HuH-7.5 (cell line): ENCODE measurements at regions not wholly inside any gene's neighbourhood (a gene's known extent, or its start where the extent isn't known, plus 50 kb on each side); places are given as distances from the start of the nearest gene placed in this dataset.
"Not testable (repeated sequence)": the region's sequence is repeated elsewhere in the genome, so short reads cannot be mapped to it uniquely, and the experiment has no call there.

Source experiments
- DNase-seq: peaks from one replicate; pipeline ENCODE4 v3.0.0; 2011; ENCODE audit warnings: low spot score

DNA sequence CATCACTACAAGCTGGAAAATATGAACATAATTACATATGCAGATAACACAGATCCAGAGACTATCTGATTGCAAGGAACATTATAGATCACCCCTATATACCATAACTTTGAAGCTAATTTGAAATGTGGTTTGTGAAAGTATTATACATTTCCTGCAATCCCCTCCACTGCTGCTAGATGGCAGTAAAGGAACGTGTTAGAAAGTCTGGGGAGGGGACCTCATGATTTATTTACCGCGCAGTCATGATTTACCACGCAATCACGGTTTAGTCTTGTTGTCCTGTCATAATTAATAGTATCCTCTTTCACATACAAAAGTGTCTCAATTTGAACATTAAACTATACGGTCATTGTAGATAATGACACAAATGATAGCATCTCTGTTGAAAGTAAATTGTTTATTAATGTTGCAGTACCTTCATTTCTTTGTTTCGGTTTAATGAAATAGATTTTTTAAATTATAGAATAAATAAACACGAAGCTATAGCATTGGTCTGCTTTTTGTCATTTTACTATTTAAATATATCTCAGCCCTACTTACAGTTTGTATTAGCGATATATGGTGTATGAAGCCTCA, 145.3 kb upstream of the PRSS1 start:
- DNase-seq = peak; percentile 13

DNA sequence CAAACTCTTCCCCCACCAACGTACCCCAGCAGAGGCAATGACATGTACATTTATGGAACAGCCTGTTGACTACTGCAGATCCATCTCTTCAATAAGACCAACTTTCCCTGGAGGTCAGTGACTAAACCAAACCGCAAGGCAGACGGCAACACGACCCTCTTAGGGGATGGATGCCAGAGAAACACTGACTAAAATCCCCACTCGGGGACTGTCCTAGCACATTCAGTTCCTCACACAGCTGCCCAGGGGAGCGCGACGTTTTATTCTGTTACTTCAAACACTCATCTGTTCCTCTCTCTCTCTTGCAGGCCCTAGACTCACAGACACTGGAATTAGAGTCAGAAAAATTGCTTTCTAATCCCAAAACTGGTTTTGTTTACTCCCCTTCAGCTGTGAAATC, 146.5 kb upstream of the PRSS1 start:
- no peak for DNase-seq

DNA sequence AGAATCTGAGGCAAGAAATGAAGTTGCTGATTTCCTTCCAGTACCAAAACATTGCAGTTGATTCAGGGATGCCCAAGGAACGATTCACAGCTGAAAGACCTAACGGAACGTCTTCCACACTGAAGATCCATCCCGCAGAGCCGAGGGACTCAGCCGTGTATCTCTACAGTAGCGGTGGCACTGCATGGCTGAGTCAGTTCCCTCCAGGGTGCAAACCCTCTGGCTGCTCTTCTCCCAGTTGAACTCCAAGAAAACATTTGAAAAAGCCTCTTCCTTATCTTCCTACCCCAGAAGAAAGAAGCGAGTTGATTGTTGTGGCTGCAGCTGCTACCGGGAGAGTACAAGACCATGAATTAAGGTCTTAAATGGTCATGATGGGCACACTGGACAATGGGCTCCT, 147.1 kb upstream of the PRSS1 start:
- no peak for DNase-seq

DNA sequence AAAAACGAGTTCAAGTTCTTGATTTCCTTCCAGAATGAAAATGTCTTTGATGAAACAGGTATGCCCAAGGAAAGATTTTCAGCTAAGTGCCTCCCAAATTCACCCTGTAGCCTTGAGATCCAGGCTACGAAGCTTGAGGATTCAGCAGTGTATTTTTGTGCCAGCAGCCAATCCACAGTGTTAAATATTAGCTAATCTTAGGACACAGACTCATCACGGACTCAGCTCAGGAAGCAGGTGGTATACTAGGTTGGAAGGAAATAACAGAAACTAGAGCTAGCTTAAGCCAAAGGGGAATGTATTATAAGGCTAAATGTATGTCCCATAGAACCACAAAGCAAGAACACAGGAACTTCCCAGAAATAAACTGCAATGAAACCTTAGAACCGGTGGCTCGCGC, 151.0 kb upstream of the PRSS1 start:
- DNase-seq = no peak

DNA sequence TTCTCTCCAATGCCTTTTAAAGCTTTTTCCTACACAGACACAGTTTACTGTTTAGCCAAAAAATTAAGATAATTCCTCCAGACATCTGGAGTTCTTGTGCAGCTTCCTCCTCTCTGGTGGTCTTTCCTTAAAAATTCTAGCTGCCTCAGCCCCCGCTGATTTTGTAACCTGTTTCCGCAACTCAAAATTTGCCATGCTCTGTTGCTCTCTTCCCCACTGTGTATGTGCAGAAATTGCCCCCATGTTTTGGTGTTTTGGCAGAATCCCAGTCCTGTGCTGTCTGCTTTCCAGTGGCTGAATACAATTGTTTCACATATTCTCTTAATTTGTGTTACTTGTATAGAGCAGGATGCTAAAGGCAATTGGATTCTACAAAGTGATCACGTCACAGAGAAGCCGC, 151.7 kb upstream of the PRSS1 start:
- DNase-seq = no peak

DNA sequence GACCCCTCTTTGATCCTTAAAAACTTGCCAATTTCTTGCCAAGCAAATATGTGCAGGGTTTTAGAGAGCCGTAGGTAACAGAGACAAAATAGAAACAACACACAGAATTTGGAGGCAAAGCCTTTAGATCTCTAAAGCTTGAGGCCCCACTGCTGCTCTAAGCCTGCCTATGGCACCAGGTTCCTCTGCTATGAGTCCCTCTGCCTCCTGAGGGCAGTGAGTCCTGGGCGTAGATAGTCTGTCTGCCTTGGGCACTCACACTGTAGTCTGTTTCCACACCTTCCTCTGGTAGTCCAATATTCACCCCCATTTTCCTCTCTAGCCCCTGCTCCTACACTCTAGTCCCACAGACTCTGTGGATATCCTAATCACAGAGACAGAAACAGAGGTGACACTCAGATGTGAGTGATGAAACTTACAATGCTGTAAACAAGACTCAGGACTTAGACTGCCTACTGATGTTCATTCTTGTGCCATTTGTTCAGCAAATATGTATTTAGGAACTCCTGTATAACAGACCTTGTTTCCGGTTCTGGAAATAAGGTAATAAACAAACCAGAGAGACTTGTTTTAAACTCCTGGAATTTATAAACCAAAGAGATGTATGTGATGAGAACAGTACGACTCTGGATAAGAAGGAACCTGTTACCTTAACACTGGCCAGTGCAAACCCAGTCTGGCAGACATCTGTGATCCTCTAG, 153.3 kb upstream of the PRSS1 start:
- no peak for DNase-seq

DNA sequence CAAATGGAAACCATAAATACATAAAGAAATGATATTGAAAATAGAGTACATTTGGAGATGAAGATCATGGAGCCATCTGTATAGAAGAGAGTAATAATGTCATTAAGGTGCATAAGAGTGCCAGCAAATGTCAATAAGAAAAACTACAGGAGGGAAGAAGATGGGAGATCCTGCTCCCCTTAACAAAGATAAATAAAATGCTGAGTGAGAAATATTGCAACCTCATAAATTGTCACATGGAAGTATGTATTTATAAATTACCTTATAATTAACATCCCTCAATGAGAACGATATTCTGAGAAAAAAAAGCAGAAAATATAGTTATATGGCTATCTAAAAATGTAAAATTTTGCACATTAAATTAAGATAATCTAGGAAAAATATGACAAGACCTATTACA, 155.2 kb upstream of the PRSS1 start:
- no peak for DNase-seq

DNA sequence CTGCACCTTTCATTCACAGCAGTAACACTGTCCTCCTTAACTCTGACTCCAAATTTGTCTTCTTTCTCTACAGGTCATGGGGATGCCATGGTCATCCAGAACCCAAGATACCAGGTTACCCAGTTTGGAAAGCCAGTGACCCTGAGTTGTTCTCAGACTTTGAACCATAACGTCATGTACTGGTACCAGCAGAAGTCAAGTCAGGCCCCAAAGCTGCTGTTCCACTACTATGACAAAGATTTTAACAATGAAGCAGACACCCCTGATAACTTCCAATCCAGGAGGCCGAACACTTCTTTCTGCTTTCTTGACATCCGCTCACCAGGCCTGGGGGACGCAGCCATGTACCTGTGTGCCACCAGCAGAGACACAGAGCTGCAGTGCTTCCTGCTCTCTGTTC, 156.2 kb upstream of the PRSS1 start:
- DNase-seq = no peak

DNA sequence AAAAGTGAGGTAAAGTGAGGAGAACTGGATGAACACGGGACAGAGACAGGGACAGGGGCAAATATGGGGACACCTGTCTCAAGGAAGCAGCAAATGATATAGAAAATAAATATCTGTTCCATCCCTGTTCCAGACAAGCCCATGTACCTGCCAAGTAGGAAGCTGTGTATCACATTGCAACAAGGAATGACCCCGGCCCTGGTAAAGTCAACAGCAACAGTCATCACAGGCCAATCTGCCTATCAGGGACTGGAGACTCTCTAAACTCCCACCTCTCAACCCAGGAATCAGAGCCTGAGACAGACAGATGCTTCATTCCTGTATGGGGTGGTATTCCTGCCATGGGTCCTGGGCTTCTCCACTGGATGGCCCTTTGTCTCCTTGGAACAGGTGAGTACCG, 156.6 kb upstream of the PRSS1 start:
- no peak for DNase-seq

DNA sequence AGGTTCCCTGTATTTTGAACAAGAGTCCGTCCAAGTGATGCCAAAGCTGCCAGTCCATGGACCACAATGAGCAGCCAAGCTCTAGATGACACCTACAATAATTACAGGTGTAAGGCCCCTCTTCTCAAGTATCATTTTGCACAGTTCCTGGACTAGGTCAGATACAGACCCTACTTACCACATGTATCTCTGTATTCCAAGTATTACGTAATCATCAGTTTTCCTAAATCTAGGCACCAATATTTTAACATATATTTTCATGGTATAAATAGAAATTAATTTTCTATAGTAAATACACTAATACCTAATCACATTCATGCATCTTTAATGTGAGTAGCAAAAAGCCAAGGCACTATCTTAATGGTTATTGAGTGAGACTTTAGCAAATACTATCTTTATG, 157.0 kb upstream of the PRSS1 start:
- DNase-seq = no peak

DNA sequence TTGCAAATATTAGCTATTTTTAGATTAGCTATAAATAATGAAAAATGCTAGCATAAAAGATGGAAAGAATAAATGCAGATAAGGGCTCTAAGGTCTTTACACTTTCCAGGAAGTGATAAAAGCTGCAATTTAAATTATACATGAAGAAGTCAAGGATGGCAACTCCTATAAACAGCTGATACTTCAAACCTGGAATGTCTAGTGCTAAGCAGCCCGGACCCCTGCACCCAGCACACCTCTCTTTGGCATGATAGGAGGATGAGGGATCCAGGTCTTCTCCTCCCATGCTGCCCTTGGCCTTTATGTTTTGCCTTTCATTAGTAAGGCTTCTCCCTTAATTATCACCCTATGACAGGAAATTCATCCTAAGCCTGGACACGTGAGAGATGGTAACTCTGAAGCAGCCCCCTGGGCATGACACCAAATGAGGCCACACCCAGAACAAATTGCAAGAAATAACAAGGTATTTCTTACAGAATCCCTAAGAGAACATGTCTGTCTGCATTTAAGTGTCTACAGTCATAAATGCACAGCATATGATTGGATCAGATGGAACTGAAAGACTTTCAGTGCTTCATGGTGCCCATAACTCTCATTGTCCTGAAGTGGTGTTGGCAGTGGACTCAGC, 158.3 kb upstream of the PRSS1 start:
- no peak for DNase-seq

DNA sequence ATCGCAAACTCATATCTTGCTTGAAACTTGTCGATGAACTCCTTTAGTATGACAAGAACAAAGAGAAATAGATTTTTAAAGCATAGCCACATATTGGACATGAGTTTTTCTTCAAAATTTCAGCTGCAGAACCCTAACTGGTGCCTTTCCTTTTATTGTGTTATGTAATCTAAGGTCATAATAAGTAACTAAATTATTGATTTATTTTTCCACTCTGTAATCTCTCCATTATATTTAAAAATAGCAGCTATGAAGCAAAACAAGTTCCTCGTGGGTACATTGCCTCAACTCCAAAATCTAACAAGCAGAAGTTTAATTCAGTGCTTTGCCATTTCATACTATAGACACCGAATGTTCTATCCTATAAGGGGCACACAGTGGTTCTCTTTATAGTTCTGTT, 159.2 kb upstream of the PRSS1 start:
- DNase-seq = no peak

DNA sequence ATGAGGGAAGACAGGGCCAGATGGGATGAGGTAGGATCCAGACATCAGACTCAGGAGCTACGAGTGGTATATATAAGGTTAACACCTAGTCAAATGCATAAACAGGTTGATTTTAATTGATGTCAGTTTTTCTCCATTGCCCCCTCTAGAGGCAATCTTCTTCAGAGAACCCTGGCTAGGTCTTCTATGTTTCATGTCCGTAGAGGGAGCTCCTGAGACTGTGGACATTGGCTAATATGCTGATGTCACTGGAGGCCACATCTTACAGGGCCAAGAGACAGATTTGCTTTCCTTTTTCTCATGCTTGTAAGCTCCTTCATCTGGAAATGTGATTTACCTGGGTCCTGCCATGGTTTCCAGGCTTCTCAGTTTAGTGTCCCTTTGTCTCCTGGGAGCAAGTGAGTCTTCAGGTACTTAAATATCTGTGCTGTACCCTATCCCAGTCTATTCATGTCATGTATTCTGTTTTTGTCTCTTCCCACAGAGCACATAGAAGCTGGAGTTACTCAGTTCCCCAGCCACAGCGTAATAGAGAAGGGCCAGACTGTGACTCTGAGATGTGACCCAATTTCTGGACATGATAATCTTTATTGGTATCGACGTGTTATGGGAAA, 161.6 kb upstream of the PRSS1 start:
- DNase-seq = peak; percentile 31

DNA sequence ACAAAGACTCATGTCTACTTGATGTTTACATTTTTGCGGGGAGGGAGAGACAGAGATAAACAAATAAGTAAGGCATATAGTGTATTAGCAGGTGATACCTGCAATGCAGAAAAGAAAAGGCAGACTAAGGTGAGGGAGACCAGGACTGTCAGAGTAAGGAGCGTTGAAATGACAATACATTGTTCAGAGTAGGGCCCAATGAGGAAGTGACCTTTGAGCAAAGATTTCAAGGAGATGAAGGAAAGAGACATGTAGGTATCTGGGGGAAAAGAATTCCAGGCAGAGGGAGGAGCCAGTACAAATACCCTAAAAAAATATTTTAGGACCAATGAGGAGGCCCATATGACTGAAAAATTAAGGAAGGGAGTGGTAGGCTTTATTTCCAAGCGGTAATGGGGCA, 162.7 kb upstream of the PRSS1 start:
- DNase-seq = no peak

DNA sequence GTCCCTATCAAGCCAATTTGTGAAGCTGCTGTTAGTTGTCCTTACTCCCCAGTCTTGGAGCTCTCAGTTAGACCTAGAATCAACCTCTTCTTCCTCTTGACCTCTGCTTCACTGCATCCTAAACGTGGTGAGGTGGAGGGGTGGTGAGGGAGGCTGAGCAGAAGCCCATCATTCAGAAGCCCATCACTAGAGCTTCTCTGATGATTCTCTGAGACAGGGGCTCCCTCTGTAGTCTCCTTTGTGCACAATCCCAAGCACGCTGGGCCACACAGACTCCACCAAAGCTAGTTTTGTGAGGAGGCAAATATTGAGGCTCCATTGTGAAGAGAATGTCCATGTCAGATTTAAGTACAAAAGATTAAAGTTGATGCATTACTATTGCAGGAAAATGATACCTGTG, 163.8 kb upstream of the PRSS1 start:
- DNase-seq = no peak

DNA sequence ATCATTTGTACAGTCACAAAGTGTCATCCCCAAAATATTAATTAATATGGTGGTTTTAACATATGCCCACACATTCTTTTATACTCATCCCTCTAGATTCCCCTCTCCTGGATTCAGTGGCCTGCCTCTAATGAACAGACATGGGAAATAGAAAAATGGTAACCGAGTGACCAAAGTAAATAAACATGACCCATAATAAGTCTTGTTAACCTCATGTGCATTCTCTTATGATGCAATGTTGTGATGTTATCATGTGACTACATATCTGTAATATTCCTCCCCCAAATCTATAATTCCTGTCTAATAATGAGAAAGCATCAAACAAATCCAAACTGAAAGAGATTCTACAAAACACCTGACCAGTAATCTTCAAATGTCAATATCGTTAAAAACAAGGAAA, 164.5 kb upstream of the PRSS1 start:
- DNase-seq = no peak

DNA sequence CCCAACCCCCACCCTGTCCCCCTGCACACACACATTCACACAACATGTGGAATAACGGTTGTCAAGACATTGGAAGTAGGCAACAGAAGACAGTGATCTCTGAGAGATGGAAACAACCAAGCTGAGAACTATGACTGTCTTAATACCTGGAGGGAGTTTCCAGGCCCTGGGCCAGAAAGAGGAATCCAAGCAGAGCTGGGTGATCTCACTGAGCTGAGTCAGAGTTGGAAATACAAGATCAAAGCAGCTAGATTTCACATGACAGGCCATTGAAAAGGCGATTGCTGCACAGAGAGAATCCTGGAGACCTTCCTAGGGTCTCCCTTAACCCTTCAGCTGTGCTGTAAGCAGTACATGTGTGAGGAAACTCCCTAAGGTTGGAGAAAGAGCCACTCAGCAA, 165.8 kb upstream of the PRSS1 start:
- no peak for DNase-seq

DNA sequence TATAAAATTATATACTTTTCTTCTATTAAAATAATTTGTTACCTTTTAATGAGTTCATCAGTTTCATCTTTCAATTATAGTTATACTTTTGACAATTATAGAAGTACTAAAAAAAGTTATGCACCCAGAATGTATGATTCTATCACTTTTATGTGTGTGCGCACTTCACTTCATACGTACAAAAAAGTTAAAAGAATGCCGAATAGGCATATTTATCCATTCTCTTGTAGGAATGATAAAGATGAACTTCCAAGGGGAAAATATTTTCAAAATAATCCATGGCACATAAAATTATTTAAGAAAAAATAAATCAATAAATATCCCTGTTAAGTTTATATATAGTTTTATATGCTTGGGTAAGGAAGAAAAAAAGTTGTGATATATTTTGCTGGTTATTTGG, 166.9 kb upstream of the PRSS1 start:
- no peak for DNase-seq

DNA sequence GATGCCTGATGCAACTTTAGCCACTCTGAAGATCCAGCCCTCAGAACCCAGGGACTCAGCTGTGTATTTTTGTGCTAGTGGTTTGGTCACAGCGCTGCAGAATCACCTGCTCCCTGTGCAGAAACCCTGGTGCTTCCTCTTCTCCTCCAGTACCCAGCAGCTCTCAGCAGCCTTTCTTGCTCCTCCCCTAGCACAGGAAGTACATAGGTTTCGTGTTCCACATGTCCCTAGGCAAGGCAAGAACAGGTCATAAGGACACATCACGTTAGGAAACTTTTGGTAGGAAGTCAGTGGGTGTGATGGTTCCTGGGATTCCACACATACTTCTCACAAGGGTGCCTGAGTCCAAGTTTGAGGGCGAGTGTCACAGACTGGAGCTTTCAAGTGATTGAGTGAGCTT, 167.9 kb upstream of the PRSS1 start:
- no peak for DNase-seq

DNA sequence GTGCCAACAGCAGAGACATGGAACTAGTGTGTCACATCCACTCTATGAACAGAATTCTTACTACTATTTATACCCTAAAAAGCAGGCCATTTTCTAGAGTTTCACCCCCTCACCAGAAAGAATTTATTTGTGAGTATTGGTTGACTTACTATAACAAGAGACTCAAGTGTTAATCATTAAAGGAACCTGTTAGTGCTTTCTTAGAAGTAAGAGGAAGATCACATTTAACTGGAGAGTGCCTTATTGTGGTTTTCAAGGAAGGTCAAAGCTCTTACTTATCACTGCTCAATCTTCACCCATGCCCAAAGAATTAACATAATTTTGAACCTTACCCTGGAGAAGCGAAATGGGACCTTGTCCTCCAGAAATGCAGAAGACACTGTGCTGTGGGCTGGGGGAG, 169.3 kb upstream of the PRSS1 start:
- no peak for DNase-seq

DNA sequence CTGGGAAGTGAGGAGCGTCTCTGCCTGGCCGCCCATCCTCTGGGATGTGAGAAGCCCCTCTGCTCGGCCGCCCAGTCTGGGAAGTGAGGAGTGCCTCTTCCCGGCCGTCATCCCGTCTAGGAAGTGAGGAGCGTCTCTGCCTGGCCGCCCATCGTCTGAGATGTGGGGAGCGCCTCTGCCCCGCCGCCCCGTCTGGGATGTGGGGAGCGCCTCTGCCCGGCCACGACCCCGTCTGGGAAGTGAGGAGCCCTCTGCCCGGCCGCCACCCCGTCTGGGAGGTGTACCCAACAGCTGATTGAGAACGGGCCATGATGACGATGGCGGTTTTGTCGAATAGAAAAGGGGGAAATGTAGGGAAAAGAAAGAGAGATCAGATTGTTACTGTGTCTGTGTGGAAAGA, 173.9 kb upstream of the PRSS1 start:
- not testable (repeated sequence) for DNase-seq

DNA sequence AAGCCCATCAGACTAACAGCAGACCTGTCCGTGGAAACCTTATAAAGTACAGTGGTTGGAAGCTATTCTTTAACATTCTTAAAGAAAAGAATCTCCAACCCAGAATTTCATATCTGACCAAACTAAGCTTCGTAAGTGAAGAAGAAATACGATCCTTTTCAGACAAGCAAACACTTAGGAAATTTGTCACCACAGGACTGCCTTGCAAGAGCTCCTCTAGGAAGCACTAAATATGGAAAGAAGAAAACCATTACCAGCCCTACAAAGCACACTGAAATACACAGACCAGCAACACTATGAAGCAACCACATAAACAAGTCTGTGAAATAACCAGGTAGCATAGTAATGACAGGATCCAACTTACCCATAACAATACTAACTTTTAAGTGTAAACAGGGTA, 177.7 kb upstream of the PRSS1 start:
- no peak for DNase-seq

DNA sequence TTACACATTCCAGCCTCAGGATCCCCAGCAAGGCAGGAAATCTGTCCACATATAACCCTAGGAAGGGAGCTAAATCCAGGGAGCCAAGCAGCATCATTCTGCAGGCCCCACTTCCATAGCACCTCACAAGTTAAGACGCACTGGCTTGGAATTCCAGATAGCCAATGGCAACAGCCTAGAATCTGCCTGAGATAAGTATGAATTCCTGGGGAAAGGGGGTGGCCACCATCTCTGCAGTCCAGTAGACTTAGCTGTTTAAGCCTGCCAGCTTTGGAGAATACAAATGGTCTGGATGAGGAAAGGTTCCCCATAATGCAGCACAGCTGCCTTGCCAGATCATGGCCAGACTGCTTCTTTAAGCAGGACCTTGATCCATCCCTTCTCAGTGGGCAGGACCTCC, 179.4 kb upstream of the PRSS1 start:
- no peak for DNase-seq
